Chondrocyte (in vitro differentiated cells): ENCODE measurements at regions not wholly inside any gene's neighbourhood (a gene's known extent, or its start where the extent isn't known, plus 50 kb on each side); places are given as distances from the start of the nearest gene placed in this dataset.

Source experiments
- DNase-seq: peaks from one replicate; pipeline ENCODE4 v3.0.0; 2021; ENCODE audit warnings: mixed read lengths, low spot score
- H3K27ac Mint-ChIP-seq: one replicate; pipeline ENCODE4 v1.8.0; 2021; ENCODE audit warnings: mild to moderate bottlenecking, moderate library complexity, mixed read lengths; ENCODE audit not compliant: unreplicated experiment
- H3K27me3 Mint-ChIP-seq: 2 replicates; pipeline ENCODE4 v1.8.0; 2021; ENCODE audit warnings: low read depth, mixed read lengths
- H3K36me3 Mint-ChIP-seq: 2 replicates; pipeline ENCODE4 v1.8.0; 2021; ENCODE audit warnings: low read depth, mixed read lengths
- H3K4me1 Mint-ChIP-seq: 2 replicates; pipeline ENCODE4 v1.8.0; 2021; ENCODE audit warnings: low read depth, mild to moderate bottlenecking, mixed read lengths
- H3K4me3 Mint-ChIP-seq: one replicate; pipeline ENCODE4 v1.8.0; 2021; ENCODE audit warnings: mild to moderate bottlenecking, moderate library complexity, mixed read lengths; ENCODE audit not compliant: unreplicated experiment
- H3K9me3 Mint-ChIP-seq: 2 replicates; pipeline ENCODE4 v1.8.0; 2021; ENCODE audit warnings: low read depth, mixed read lengths
- TF ChIP-seq, protein P1 (sequence below): fragments of 200-600 bp; sonication (generic); IDR thresholded peaks from 2 replicates; pipeline ENCODE4 v1.5.0; 2021; ENCODE audit warnings: antibody characterized with exemption, mild to moderate bottlenecking, moderate library complexity

DNA sequence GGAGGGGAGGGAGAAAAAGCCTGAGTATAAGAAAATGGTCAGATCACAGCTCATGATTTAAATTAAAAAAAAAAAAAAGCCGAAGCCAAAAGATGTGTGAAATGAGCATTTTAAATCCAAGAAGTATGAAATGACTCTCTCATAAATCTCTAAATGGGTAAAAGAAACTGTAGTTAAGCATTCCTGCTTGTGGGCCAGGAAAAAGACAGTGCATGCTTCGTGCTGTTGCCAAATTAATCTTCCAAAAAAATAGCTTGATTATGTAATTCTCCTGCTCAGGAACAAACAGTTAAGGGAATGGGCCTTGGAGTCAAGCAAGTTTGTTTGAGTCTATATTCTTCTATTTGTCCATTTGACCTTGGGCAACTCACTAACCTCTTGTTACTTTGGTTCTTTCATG is 325.4 kb upstream of the SEL1L start:
- no peaks in the 10 kb centered on the region for H3K36me3 Mint-ChIP-seq
- DNase-seq, result no peak
- TF ChIP-seq, protein P1, sequence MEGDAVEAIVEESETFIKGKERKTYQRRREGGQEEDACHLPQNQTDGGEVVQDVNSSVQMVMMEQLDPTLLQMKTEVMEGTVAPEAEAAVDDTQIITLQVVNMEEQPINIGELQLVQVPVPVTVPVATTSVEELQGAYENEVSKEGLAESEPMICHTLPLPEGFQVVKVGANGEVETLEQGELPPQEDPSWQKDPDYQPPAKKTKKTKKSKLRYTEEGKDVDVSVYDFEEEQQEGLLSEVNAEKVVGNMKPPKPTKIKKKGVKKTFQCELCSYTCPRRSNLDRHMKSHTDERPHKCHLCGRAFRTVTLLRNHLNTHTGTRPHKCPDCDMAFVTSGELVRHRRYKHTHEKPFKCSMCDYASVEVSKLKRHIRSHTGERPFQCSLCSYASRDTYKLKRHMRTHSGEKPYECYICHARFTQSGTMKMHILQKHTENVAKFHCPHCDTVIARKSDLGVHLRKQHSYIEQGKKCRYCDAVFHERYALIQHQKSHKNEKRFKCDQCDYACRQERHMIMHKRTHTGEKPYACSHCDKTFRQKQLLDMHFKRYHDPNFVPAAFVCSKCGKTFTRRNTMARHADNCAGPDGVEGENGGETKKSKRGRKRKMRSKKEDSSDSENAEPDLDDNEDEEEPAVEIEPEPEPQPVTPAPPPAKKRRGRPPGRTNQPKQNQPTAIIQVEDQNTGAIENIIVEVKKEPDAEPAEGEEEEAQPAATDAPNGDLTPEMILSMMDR, result no peak
- no peak overlapping the region for H3K4me3 Mint-ChIP-seq
- no peaks in the 10 kb centered on the region for H3K27me3 Mint-ChIP-seq
- H3K27ac Mint-ChIP-seq, result no peak overlapping the region
- H3K4me1 Mint-ChIP-seq, result no peaks in the 10 kb centered on the region
- H3K9me3 Mint-ChIP-seq, result peaks cover 41% of the 10 kb centered on the region

DNA sequence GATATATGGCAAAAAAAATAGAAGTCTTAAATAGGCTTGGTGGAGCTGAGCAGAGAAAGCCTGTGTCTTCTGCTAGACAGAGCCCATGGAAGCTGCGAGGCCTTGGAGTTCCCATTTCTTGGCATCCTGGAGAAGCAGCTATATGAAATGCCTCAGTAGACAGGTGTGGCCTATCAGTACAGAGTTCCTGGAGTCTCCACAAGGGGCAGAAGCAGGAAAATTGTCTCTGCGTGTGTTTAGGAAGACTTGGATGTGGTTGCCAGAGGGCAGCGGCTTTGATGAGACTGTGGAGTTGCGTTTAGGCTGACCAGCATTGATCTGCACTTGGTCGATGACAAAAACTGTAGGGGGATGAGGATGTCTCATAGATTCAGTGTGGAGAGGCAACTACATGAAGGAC is 334.5 kb upstream of the SEL1L start:
- Mint-ChIP-seq H3K4me3 (no peak overlapping the region), H3K4me1 (no peaks in the 10 kb centered on the region), H3K27ac (no peak overlapping the region), H3K27me3 (no peaks in the 10 kb centered on the region), H3K36me3 (no peaks in the 10 kb centered on the region), H3K9me3 (peaks cover 24% of the 10 kb centered on the region)
- TF ChIP-seq, protein P1, result no peak
- DNase-seq, result no peak

DNA sequence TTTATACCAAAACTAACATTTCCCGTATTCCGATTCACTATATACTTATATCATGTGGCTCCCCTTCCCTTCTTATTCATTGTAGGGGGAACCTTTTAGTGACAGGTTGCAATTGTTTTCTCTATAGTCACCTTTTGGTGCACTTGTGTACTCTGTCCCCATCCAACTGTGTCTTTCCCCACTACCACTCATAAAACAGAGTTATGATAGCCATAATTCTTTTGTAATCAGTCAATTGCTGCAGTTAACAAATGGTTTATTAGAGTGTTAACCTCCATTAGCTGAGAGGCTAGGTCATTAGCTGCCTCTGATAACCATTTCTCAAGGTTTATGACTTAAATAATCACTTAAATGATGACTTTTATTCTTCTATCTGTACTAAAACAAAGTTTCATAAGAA is 338.1 kb upstream of the SEL1L start:
- H3K9me3 Mint-ChIP-seq, result peaks cover 26% of the 10 kb centered on the region

DNA sequence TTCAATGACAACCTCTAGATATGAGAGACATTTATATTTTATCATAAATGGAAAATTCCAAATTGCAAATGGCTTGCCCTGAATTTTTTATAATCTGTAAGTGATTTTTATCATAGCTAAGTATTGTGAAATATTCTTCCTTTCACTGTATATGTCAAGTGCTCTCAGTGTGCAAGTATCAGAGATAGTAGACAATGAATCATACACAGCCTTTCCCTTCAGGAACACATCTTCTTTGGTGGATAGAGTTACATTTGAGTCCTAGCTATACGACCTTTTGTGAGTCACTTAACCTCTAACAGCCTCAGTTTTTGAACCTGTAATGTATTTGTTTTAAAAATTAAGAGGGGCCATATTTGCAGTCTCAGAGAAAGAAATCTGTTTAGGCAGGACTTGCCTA is 350.7 kb upstream of the SEL1L start:
- H3K27me3 Mint-ChIP-seq, result no peaks in the 10 kb centered on the region
- TF ChIP-seq, protein P1, result no peak
- H3K27ac Mint-ChIP-seq, result no peak overlapping the region
- no peak for DNase-seq
- H3K9me3 Mint-ChIP-seq, result peaks cover 45% of the 10 kb centered on the region
- H3K36me3 Mint-ChIP-seq, result no peaks in the 10 kb centered on the region
- no peak overlapping the region for H3K4me3 Mint-ChIP-seq
- H3K4me1 Mint-ChIP-seq, result no peaks in the 10 kb centered on the region

More for the DNA sequence above, 338.1 kb upstream of the SEL1L start:
- DNase-seq, result no peak
- Mint-ChIP-seq H3K27ac (no peak overlapping the region), H3K36me3 (no peaks in the 10 kb centered on the region), H3K27me3 (no peaks in the 10 kb centered on the region), H3K4me3 (no peak overlapping the region), H3K4me1 (no peaks in the 10 kb centered on the region)
- TF ChIP-seq, protein P1, result no peak

DNA sequence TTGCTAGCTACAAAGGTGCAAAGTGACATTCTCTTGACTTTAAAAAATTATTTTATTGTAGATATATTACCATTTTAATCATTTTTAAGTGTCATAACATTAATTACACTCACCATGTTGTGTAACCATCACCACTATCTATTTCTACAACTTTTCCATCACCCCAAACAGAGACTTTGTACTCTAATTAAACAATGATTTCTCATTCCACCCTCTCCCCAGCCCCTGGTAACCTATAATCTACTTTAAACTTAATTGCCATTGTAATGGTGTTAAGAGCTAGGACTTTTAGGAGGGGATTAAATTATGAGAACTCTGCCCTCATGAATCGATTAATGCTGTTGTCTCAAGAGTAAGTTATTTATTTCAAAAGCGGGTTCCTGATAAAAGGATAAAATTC is 352.9 kb upstream of the SEL1L start:
- TF ChIP-seq, protein P1, result no peak
- no peaks in the 10 kb centered on the region for H3K27me3 Mint-ChIP-seq
- DNase-seq, result no peak
- H3K9me3 Mint-ChIP-seq, result peaks cover 44% of the 10 kb centered on the region
- peaks cover 1% of the 10 kb centered on the region for H3K36me3 Mint-ChIP-seq
- H3K27ac Mint-ChIP-seq, result no peak overlapping the region
- H3K4me1 Mint-ChIP-seq, result no peaks in the 10 kb centered on the region
- no peak overlapping the region for H3K4me3 Mint-ChIP-seq
